ENCODE measurements at regions not wholly inside any gene's neighbourhood (a gene's known extent, or its start where the extent isn't known, plus 50 kb on each side); places are given as distances from the start of the nearest gene placed in this dataset.

- H3K9me3 ChIP-seq (ENCODE audit: control insufficient read depth in 1 of 2, insufficient read depth in 1 of 2, low read depth in 1 of 2, low read length in 2 of 2) = no peaks in the 10 kb centered on the region
- TF ChIP-seq ZBTB33 (IDR thresholded peaks at IDR 0.05; ENCODE audit: extremely low read depth, insufficient replicate concordance, low read length) (no peak), CBX3 (IDR thresholded peaks at IDR 0.05; ENCODE audit: low read depth) (no peak), EGR1 (IDR thresholded peaks at IDR 0.05; ENCODE audit: low read depth) (no peak), SRF (IDR thresholded peaks at IDR 0.05; ENCODE audit: low read depth) (no peak), EZH2phosphoT487 (IDR thresholded peaks at IDR 0.05; ENCODE audit: borderline replicate concordance) (no peak), FOSL1 (IDR thresholded peaks at IDR 0.05; ENCODE audit: low read depth) (no peak), EZH2 (IDR thresholded peaks at IDR 0.05) (no peak), CEBPB (IDR thresholded peaks at IDR 0.05; ENCODE audit: low read depth) (no peak), ZNF274 (IDR thresholded peaks at IDR 0.05; ENCODE audit: low read depth, low read length) (no peak), JUND (IDR thresholded peaks at IDR 0.05) (no peak), POLR2AphosphoS5 (IDR thresholded peaks at IDR 0.05; ENCODE audit: low read depth, low read length) (no peak), MAX (IDR thresholded peaks at IDR 0.05) (no peak), SP1 (IDR thresholded peaks at IDR 0.05; ENCODE audit: low read depth) (no peak)
- TF ChIP-seq, protein P1, sequence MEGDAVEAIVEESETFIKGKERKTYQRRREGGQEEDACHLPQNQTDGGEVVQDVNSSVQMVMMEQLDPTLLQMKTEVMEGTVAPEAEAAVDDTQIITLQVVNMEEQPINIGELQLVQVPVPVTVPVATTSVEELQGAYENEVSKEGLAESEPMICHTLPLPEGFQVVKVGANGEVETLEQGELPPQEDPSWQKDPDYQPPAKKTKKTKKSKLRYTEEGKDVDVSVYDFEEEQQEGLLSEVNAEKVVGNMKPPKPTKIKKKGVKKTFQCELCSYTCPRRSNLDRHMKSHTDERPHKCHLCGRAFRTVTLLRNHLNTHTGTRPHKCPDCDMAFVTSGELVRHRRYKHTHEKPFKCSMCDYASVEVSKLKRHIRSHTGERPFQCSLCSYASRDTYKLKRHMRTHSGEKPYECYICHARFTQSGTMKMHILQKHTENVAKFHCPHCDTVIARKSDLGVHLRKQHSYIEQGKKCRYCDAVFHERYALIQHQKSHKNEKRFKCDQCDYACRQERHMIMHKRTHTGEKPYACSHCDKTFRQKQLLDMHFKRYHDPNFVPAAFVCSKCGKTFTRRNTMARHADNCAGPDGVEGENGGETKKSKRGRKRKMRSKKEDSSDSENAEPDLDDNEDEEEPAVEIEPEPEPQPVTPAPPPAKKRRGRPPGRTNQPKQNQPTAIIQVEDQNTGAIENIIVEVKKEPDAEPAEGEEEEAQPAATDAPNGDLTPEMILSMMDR (IDR thresholded peaks at IDR 0.05 in 2 of 3, conservative IDR thresholded peaks at IDR 0.05 in 1 of 3; ENCODE audit: borderline replicate concordance in 1 of 3, insufficient read depth in 1 of 3, low read depth in 2 of 3, low read length in 2 of 3) = no peak
- TF ChIP-seq, protein P2, sequence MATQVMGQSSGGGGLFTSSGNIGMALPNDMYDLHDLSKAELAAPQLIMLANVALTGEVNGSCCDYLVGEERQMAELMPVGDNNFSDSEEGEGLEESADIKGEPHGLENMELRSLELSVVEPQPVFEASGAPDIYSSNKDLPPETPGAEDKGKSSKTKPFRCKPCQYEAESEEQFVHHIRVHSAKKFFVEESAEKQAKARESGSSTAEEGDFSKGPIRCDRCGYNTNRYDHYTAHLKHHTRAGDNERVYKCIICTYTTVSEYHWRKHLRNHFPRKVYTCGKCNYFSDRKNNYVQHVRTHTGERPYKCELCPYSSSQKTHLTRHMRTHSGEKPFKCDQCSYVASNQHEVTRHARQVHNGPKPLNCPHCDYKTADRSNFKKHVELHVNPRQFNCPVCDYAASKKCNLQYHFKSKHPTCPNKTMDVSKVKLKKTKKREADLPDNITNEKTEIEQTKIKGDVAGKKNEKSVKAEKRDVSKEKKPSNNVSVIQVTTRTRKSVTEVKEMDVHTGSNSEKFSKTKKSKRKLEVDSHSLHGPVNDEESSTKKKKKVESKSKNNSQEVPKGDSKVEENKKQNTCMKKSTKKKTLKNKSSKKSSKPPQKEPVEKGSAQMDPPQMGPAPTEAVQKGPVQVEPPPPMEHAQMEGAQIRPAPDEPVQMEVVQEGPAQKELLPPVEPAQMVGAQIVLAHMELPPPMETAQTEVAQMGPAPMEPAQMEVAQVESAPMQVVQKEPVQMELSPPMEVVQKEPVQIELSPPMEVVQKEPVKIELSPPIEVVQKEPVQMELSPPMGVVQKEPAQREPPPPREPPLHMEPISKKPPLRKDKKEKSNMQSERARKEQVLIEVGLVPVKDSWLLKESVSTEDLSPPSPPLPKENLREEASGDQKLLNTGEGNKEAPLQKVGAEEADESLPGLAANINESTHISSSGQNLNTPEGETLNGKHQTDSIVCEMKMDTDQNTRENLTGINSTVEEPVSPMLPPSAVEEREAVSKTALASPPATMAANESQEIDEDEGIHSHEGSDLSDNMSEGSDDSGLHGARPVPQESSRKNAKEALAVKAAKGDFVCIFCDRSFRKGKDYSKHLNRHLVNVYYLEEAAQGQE (IDR thresholded peaks at IDR 0.05; ENCODE audit: low read depth) = no peak
- TF ChIP-seq, protein P3, sequence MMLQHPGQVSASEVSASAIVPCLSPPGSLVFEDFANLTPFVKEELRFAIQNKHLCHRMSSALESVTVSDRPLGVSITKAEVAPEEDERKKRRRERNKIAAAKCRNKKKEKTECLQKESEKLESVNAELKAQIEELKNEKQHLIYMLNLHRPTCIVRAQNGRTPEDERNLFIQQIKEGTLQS (IDR thresholded peaks at IDR 0.05) = no peak
- H3K79me2 ChIP-seq (ENCODE audit: insufficient read depth, low read length) = no peaks in the 10 kb centered on the region
- H3K4me2 ChIP-seq (ENCODE audit: low read length) = no peak overlapping the region
- 0 out of 2 replicates have a peak, but pooled peaks cover 3% of the 10 kb centered on the region for H3K9me2 ChIP-seq (ENCODE audit: insufficient read depth)
- RAD21 ChIA-PET (ENCODE audit: low non-redundant PET in 1 of 2, low total read pairs in 2 of 2, uncharacterized antibody in 2 of 2, unreplicated experiment in 2 of 2) = no interaction called here
- POLR2A ChIA-PET = no interaction called here
- CTCF ChIA-PET = no interaction called here
- no peak overlapping the region for H3K27ac ChIP-seq (ENCODE audit: low read depth, low read length)
- H3K36me3 ChIP-seq (ENCODE audit: control insufficient read depth in 1 of 2, insufficient read depth in 2 of 2, low read length in 2 of 2) = no peaks in the 10 kb centered on the region
- no peak overlapping the region for H3K9ac ChIP-seq (ENCODE audit: low read length)
- H3K4me1 ChIP-seq (ENCODE audit: control insufficient read depth in 1 of 2, insufficient read depth in 2 of 2, low read length in 2 of 2) = peaks cover 0 to 13% of the 10 kb centered on the region in 2 experiments; a peak in 1 of 4 replicates
- intact Hi-C loops (cut with micrococcal nuclease) = no loop called here
- H2AFZ ChIP-seq (ENCODE audit: low read depth, low read length, poor library complexity, severe bottlenecking) = no peak overlapping the region
- no peak overlapping the region for H3K4me3 ChIP-seq (replicated peaks in 1 of 2; ENCODE audit: low read depth in 1 of 2, low read length in 2 of 2)
- no peak for DNase-seq (ENCODE audit: low read depth, low spot score)
- no peak for ATAC-seq
- H3K27me3 ChIP-seq (ENCODE audit: insufficient read depth, low read length) = no peaks in the 10 kb centered on the region
- no TSS peak for BruUV-seq (replicated peaks)
- no peaks in the 10 kb centered on the region for H4K20me1 ChIP-seq (ENCODE audit: insufficient read depth)
Observed at GRCh38 chr11:28763876-28764275, 655.7 kb downstream of the METTL15 start.
